ENCODE measurements at regions not wholly inside any gene's neighbourhood (a gene's known extent, or its start where the extent isn't known, plus 50 kb on each side); places are given as distances from the start of the nearest gene placed in this dataset.

DNA sequence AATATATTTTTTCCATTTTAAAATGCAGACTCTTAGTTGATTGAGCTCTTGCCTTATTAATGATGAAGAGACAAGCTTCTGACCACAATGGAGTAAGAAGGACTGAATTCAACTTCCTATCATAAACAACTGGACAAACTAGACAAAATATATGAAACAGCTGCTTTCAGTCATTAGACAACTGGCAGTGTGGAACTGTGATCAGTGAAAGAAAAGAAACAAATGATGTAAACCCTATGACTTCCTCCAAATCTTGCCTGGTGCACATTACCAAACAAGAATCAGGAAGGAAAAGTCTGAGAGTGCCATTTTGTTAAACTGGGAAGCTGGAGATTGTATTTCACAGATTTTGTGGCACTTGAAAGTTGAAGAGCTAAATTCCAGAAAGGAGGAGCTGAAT, 154.7 kb upstream of the ATXN7L3B start:
- TF ChIP-seq, protein P1, sequence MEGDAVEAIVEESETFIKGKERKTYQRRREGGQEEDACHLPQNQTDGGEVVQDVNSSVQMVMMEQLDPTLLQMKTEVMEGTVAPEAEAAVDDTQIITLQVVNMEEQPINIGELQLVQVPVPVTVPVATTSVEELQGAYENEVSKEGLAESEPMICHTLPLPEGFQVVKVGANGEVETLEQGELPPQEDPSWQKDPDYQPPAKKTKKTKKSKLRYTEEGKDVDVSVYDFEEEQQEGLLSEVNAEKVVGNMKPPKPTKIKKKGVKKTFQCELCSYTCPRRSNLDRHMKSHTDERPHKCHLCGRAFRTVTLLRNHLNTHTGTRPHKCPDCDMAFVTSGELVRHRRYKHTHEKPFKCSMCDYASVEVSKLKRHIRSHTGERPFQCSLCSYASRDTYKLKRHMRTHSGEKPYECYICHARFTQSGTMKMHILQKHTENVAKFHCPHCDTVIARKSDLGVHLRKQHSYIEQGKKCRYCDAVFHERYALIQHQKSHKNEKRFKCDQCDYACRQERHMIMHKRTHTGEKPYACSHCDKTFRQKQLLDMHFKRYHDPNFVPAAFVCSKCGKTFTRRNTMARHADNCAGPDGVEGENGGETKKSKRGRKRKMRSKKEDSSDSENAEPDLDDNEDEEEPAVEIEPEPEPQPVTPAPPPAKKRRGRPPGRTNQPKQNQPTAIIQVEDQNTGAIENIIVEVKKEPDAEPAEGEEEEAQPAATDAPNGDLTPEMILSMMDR (conservative IDR thresholded peaks at IDR 0.05) = no peak
- no peak overlapping the region for H3K4me3 Mint-ChIP-seq

More for the DNA sequence above, 154.7 kb upstream of the ATXN7L3B start:
- H3K56ac ChIP-seq (ENCODE audit: insufficient read length, low read depth, low read length) = no peak overlapping the region
- H3K36me3 Mint-ChIP-seq (ENCODE audit: insufficient read depth in 1 of 3, low read depth in 3 of 3) = no peaks in the 10 kb centered on the region; a peak in 1 of 7 replicates
- H3K9me3 Mint-ChIP-seq = peaks cover 0 to 4% of the 10 kb centered on the region in 2 experiments; a peak in 1 of 5 replicates
- H3K9me3 ChIP-seq (ENCODE audit: control insufficient read depth, low read depth, low read length) = no peaks in the 10 kb centered on the region
- no peaks in the 10 kb centered on the region for H4K20me1 ChIP-seq (ENCODE audit: control insufficient read depth, insufficient read depth, insufficient read length)
- no peak overlapping the region for H4K5ac ChIP-seq (ENCODE audit: insufficient read length, low read depth, low read length)
- no peaks in the 10 kb centered on the region for H3K4me1 Mint-ChIP-seq
- H2BK5ac ChIP-seq (ENCODE audit: insufficient read length, low read length) = no peak overlapping the region
- no peak overlapping the region for H2BK20ac ChIP-seq (ENCODE audit: low read depth, low read length, poor library complexity, severe bottlenecking)
- no peak for DNase-seq
- no peak overlapping the region for H3K4ac ChIP-seq (ENCODE audit: low read depth, low read length)
- H4K8ac ChIP-seq (replicated peaks; ENCODE audit: insufficient read length, low read depth, low read length) = no peak overlapping the region
- H2BK15ac ChIP-seq (ENCODE audit: low read depth, low read length) = no peak overlapping the region
- no peak overlapping the region for H3K4me2 ChIP-seq (ENCODE audit: insufficient read depth, insufficient read length, low read length)
- H3K79me2 ChIP-seq (ENCODE audit: insufficient read depth, low read length) = no peaks in the 10 kb centered on the region
- no peak overlapping the region for H3K23ac ChIP-seq (ENCODE audit: insufficient read length, low read depth, low read length)
- H3T11ph ChIP-seq (ENCODE audit: low read length) = no peak overlapping the region
- H2BK120ac ChIP-seq (ENCODE audit: low read depth, low read length, poor library complexity, severe bottlenecking) = no peak overlapping the region
- H3K27ac Mint-ChIP-seq = no peak overlapping the region
- H3K27me3 ChIP-seq (ENCODE audit: insufficient read depth, low read length) = no peaks in the 10 kb centered on the region
- H3K27me3 Mint-ChIP-seq (ENCODE audit: low read depth) = no peaks in the 10 kb centered on the region
- no peak overlapping the region for H3K9ac ChIP-seq (ENCODE audit: extremely low read depth, insufficient read length, low read length)
- H2AFZ ChIP-seq (ENCODE audit: low read length) = no peak overlapping the region
- H3K14ac ChIP-seq (ENCODE audit: insufficient read depth, low read length) = no peak overlapping the region
- no peak overlapping the region for H3K18ac ChIP-seq (ENCODE audit: insufficient read length, low read depth, low read length)
- no peak overlapping the region for H2AK5ac ChIP-seq (ENCODE audit: insufficient read length, low read length)
- H3K23me2 ChIP-seq (ENCODE audit: insufficient read length, low read depth, low read length, poor library complexity, severe bottlenecking) = no peaks in the 10 kb centered on the region
- H4K91ac ChIP-seq (ENCODE audit: insufficient read length, low read depth, low read length) = no peak overlapping the region
- no peaks in the 10 kb centered on the region for H3K79me1 ChIP-seq (ENCODE audit: insufficient read depth, low read depth, low read length, poor library complexity, severe bottlenecking)
- no peaks in the 10 kb centered on the region for H3K4me1 ChIP-seq (ENCODE audit: insufficient read depth, low read length)
- no peak overlapping the region for H3K27ac ChIP-seq (ENCODE audit: insufficient read length, low read depth, low read length)
- H2BK12ac ChIP-seq (ENCODE audit: insufficient read length, low read depth, low read length) = no peak overlapping the region

Data from H9 (cell line).